ENCODE measurements at regions not wholly inside any gene's neighbourhood (a gene's known extent, or its start where the extent isn't known, plus 50 kb on each side); places are given as distances from the start of the nearest gene placed in this dataset.

DNA sequence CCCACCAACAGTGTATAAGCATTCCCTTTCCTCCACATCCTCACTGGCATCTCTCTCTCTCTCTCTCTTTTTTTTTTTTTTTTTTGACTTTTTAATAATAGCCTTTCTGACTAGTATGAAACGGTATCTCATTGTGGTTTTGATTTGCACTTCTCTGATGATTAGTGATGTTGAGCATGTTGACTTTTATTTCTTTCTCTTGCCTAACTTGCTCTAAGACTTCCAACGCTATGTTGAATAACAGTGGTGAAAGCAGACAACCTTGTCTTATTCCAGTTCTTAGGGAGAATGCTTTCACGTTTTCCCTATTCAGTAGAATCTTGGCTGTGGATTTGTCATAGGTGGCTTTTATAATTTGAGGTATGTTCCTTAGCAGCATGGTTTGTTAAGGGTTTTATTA, 249.4 kb upstream of the MDFIC2 start:
- TF ChIP-seq, protein P1, sequence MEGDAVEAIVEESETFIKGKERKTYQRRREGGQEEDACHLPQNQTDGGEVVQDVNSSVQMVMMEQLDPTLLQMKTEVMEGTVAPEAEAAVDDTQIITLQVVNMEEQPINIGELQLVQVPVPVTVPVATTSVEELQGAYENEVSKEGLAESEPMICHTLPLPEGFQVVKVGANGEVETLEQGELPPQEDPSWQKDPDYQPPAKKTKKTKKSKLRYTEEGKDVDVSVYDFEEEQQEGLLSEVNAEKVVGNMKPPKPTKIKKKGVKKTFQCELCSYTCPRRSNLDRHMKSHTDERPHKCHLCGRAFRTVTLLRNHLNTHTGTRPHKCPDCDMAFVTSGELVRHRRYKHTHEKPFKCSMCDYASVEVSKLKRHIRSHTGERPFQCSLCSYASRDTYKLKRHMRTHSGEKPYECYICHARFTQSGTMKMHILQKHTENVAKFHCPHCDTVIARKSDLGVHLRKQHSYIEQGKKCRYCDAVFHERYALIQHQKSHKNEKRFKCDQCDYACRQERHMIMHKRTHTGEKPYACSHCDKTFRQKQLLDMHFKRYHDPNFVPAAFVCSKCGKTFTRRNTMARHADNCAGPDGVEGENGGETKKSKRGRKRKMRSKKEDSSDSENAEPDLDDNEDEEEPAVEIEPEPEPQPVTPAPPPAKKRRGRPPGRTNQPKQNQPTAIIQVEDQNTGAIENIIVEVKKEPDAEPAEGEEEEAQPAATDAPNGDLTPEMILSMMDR (IDR thresholded peaks at IDR 0.05; ENCODE audit: low read depth, low read length, missing input control): no peak
- TF ChIP-seq TAF1 (conservative IDR thresholded peaks at IDR 0.05): no peak

All from liver (tissue), 3 donors.